OCI-LY3 (cell line): ENCODE measurements at regions not wholly inside any gene's neighbourhood (a gene's known extent, or its start where the extent isn't known, plus 50 kb on each side); places are given as distances from the start of the nearest gene placed in this dataset.

Experiments
- H2AFZ ChIP-seq: fragments of 200-600, 300-600 bp; shearing (Covaris generic); 2 replicates; pipeline ENCODE4 v1.6.0; 2014; ENCODE audit warnings: antibody characterized with exemption, low read depth, low read length
- H3K27ac ChIP-seq: fragments of 200-600, 300-600 bp; sonication (generic); 2 replicates; pipeline ENCODE4 v1.5.1; 2014; ENCODE audit warnings: mild to moderate bottlenecking, low read length, moderate library complexity, mixed read lengths
- H3K27me3 ChIP-seq: fragments of 200-600, 300-600 bp; sonication (generic); 2 replicates; pipeline ENCODE4 v1.6.1; 2014; ENCODE audit warnings: low read depth, low read length, mixed read lengths
- H3K36me3 ChIP-seq: fragments of 200-600, 300-600 bp; sonication (generic); replicated peaks from 2 replicates; pipeline ENCODE3; 2014; ENCODE audit warnings: low read depth, low read length, mixed read lengths
- H3K4me1 ChIP-seq: fragments of 300-600, 200-600 bp; sonication (generic); 2 replicates; pipeline ENCODE4 v1.6.1; 2014; ENCODE audit warnings: low read length, mixed read lengths
- H3K4me2 ChIP-seq: fragments of 200-600, 300-600 bp; sonication (generic); 2 replicates; pipeline ENCODE4 v1.6.1; 2014; ENCODE audit warnings: low read length, mixed read lengths
- H3K4me3 ChIP-seq: fragments of 300-600, 200-600 bp; sonication (generic); 2 replicates; pipeline ENCODE4 v1.5.1; 2014; ENCODE audit warnings: antibody characterized with exemption, mild to moderate bottlenecking, low read length, moderate library complexity
- H3K79me2 ChIP-seq: fragments of 300-600, 200-600 bp; shearing (Covaris generic); 2 replicates; pipeline ENCODE4 v1.6.1; 2014; ENCODE audit warnings: mild to moderate bottlenecking, low read length, mixed read lengths
- H3K9ac ChIP-seq: fragments of 300-600, 200-600 bp; shearing (Covaris generic); 2 replicates; pipeline ENCODE4 v1.6.0; 2014; ENCODE audit warnings: mild to moderate bottlenecking, low read length, moderate library complexity
- H3K9me3 ChIP-seq: fragments of 200-600, 300-600 bp; shearing (Covaris generic); 2 replicates; pipeline ENCODE4 v1.6.1; 2014; ENCODE audit warnings: low read length, mixed read lengths; ENCODE audit not compliant: insufficient read depth
- H4K20me1 ChIP-seq: fragments of 200-600, 300-600 bp; sonication (generic); 2 replicates; pipeline ENCODE4 v1.6.1; 2016; ENCODE audit warnings: low read length, mixed read lengths; ENCODE audit not compliant: insufficient read depth
- EZH2phosphoT487 ChIP-seq: fragments of 200-600 bp; shearing (Covaris generic); IDR thresholded peaks from 2 replicates; pipeline ENCODE4 v1.6.1; 2018; ENCODE audit warnings: antibody characterized with exemption, mixed run types, low read depth
- TF ChIP-seq, protein P1 (sequence below): fragments of 200-600, 300-600 bp; sonication (generic); IDR thresholded peaks from 2 replicates; pipeline ENCODE4 v1.5.1; 2014; ENCODE audit warnings: antibody characterized with exemption, low read length, low read depth

GRCh38 chr13:55229906-55230569 is 1910.7 kb upstream of the PRR20A start:
- H3K27me3 ChIP-seq = no peaks in the 10 kb centered on the region
- no peaks in the 10 kb centered on the region for H4K20me1 ChIP-seq
- H3K4me3 ChIP-seq = no peak overlapping the region
- H3K27ac ChIP-seq = no peak overlapping the region
- H3K9ac ChIP-seq = no peak overlapping the region
- H2AFZ ChIP-seq = no peak overlapping the region
- no peaks in the 10 kb centered on the region for H3K36me3 ChIP-seq
- H3K4me1 ChIP-seq = no peaks in the 10 kb centered on the region
- no peak overlapping the region for H3K4me2 ChIP-seq
- H3K9me3 ChIP-seq = no peaks in the 10 kb centered on the region
- TF ChIP-seq EZH2phosphoT487 = no peak
- TF ChIP-seq, protein P1, sequence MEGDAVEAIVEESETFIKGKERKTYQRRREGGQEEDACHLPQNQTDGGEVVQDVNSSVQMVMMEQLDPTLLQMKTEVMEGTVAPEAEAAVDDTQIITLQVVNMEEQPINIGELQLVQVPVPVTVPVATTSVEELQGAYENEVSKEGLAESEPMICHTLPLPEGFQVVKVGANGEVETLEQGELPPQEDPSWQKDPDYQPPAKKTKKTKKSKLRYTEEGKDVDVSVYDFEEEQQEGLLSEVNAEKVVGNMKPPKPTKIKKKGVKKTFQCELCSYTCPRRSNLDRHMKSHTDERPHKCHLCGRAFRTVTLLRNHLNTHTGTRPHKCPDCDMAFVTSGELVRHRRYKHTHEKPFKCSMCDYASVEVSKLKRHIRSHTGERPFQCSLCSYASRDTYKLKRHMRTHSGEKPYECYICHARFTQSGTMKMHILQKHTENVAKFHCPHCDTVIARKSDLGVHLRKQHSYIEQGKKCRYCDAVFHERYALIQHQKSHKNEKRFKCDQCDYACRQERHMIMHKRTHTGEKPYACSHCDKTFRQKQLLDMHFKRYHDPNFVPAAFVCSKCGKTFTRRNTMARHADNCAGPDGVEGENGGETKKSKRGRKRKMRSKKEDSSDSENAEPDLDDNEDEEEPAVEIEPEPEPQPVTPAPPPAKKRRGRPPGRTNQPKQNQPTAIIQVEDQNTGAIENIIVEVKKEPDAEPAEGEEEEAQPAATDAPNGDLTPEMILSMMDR = no peak
- no peaks in the 10 kb centered on the region for H3K79me2 ChIP-seq

DNA sequence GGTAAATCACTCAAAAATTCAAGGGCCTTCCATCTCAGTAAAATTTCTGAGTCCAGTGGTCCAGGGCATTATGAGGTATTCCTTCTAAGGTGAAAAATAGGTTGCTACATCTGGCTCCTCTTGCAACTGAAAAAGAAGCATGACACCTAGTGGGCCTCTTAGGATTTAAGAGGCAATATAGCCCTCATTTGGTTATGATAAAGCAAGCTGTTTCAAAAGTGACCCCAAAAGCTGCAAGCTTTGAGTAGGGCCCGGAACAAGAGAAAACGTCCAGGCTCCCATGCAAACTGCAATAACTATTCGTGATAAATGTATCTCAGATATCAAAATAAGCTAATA is 1910.2 kb upstream of the PRR20A start:
- Histone ChIP-seq H3K4me2 (no peak overlapping the region), H2AFZ (no peak overlapping the region), H3K36me3 (no peaks in the 10 kb centered on the region), H3K27me3 (no peaks in the 10 kb centered on the region), H3K9ac (no peak overlapping the region), H4K20me1 (no peaks in the 10 kb centered on the region), H3K4me1 (no peaks in the 10 kb centered on the region), H3K4me3 (no peak overlapping the region), H3K9me3 (no peaks in the 10 kb centered on the region), H3K79me2 (no peaks in the 10 kb centered on the region), H3K27ac (no peak overlapping the region)
- TF ChIP-seq, protein P1 = peak; percentile 50
- no peak for TF ChIP-seq EZH2phosphoT487

GRCh38 chr13:55234311-55234710 is 1906.4 kb upstream of the PRR20A start:
- TF ChIP-seq, protein P1 = no peak
- TF ChIP-seq EZH2phosphoT487 = no peak
- no peak overlapping the region for H3K4me2 ChIP-seq
- no peaks in the 10 kb centered on the region for H3K4me1 ChIP-seq
- no peaks in the 10 kb centered on the region for H3K36me3 ChIP-seq
- H3K4me3 ChIP-seq = no peak overlapping the region
- H3K9ac ChIP-seq = no peak overlapping the region
- H3K79me2 ChIP-seq = no peaks in the 10 kb centered on the region
- H4K20me1 ChIP-seq = no peaks in the 10 kb centered on the region
- no peaks in the 10 kb centered on the region for H3K9me3 ChIP-seq
- no peak overlapping the region for H2AFZ ChIP-seq
- no peak overlapping the region for H3K27ac ChIP-seq
- H3K27me3 ChIP-seq = no peaks in the 10 kb centered on the region

DNA sequence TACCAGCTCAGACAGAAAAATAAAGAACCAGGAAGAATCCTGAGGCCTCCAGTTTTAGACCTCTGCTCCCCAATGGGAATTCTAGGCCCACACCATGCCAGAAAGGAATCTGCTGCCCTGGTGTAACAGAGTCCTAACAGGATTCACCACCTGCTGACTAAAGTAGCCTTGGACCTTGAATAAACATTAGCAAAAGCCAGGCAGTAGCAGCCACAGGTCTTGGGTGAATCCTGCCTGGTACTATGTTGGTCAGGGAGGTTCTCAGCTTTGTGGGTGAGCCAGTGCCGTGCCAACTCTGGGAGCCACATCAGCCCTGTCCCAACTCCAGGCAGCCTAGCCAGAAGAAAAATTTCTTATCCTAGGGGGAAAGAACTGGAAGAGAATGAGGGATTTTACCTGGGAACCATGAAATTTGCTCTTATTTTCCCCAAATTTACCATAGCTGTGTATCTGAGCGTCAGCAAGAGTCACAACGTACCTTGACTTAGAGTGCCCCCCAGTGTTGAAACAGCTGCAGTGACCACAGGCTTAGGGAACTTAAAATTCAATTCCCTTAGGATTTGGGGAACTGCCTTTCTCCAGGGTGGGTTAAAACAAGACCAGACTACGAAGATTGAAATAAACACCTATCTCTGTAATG is 1895.6 kb upstream of the PRR20A start:
- Histone ChIP-seq H3K27me3 (no peaks in the 10 kb centered on the region), H3K79me2 (no peaks in the 10 kb centered on the region), H4K20me1 (no peaks in the 10 kb centered on the region), H3K4me1 (no peaks in the 10 kb centered on the region), H3K9ac (no peak overlapping the region), H3K36me3 (no peaks in the 10 kb centered on the region), H2AFZ (no peak overlapping the region), H3K9me3 (peaks cover 5% of the 10 kb centered on the region; the same call in 1 of the 2 replicates), H3K27ac (no peak overlapping the region), H3K4me3 (no peak overlapping the region), H3K4me2 (no peak overlapping the region)
- TF ChIP-seq, protein P1 = peak; percentile 47
- TF ChIP-seq EZH2phosphoT487 = no peak
